GM12874 (cell line): ENCODE measurements at regions not wholly inside any gene's neighbourhood (a gene's known extent, or its start where the extent isn't known, plus 50 kb on each side); places are given as distances from the start of the nearest gene placed in this dataset.

ENCODE experiments used
- CTCF ChIP-seq: IDR thresholded peaks from 2 replicates; pipeline ENCODE4 v1.5.1; 2011; ENCODE audit warnings: low read depth, mild to moderate bottlenecking, control low read depth, low read length, moderate library complexity; ENCODE audit not compliant: insufficient read depth

GRCh38 chr20:53834062-53834442 is 236.3 kb downstream of the BCAS1 start:
- TF ChIP-seq CTCF: no peak

- TF ChIP-seq CTCF: no peak
Measured at GRCh38 chr20:53833333-53834061, 236.9 kb downstream of the BCAS1 start.

GRCh38 chr20:53832499-53832898 is 237.9 kb downstream of the BCAS1 start:
- TF ChIP-seq CTCF: no peak

- no peak for TF ChIP-seq CTCF
Measured at GRCh38 chr20:53831812-53832211, 238.2 kb upstream of the ZNF217 start.

GRCh38 chr20:53831228-53831627 is 237.6 kb upstream of the ZNF217 start:
- TF ChIP-seq CTCF: no peak

- TF ChIP-seq CTCF: no peak
Measured at GRCh38 chr20:53829724-53830521, 236.3 kb upstream of the ZNF217 start.

GRCh38 chr20:53829255-53829723 is 235.7 kb upstream of the ZNF217 start:
- no peak for TF ChIP-seq CTCF
